HepG2 (cell line): ENCODE measurements at regions not wholly inside any gene's neighbourhood (a gene's known extent, or its start where the extent isn't known, plus 50 kb on each side); places are given as distances from the start of the nearest gene placed in this dataset.

Source experiments
- EZH2 ChIP-seq: conservative IDR thresholded peaks from 2 replicates; pipeline ENCODE4 v1.6.1; 2012; ENCODE audit warnings: mild to moderate bottlenecking, low read depth, low read length, moderate library complexity
- ZNF296 ChIP-seq: sonication (generic); formaldehyde crosslinking; conservative IDR thresholded peaks from 2 replicates; pipeline ENCODE4 v1.5.0; 2020; ENCODE audit warnings: mild to moderate bottlenecking, missing genetic modification reagents
- TF ChIP-seq, protein P1 (sequence below): sonication (generic); formaldehyde crosslinking; IDR thresholded peaks from one replicate; pipeline ENCODE4 v1.5.1; 2020; ENCODE audit warnings: mild to moderate bottlenecking, missing genetic modification reagents; ENCODE audit errors: not compliant biosample characterization

DNA sequence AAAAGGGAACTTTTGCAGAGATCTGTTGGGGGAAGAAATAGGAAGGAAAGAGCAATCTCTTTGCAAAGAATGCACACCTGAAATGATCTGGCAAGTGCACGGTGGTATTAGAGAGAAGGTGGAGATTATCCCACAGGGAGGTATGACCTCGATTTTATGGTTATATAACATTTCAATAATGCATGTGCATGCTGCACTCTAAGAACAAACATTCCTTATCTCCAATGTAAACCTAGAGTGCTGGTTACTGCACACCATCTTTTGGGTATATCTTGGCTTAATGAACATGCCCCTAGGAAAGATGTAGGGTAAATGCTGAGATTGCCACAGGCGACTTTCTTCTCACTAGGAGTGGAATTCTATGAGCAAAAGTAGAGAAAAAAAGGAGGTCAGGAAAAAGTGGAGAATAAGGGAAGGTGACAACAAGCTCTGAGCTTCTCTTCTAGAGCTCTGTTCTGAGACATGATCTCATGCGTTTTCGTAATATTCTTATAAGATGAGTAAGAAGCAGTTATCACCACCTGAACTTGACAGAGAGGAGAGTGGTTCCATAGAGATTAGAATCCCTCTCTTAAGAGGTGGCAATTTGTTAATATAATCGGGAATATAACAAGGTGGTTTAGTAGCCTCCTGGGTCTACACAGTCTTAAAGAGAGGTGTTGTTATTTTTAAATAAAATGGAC, 117.5 kb upstream of the TMC3 start:
- TF ChIP-seq ZNF296 (CRISPR knock-in tag) (no peak), EZH2 (no peak)
- TF ChIP-seq, protein P1, sequence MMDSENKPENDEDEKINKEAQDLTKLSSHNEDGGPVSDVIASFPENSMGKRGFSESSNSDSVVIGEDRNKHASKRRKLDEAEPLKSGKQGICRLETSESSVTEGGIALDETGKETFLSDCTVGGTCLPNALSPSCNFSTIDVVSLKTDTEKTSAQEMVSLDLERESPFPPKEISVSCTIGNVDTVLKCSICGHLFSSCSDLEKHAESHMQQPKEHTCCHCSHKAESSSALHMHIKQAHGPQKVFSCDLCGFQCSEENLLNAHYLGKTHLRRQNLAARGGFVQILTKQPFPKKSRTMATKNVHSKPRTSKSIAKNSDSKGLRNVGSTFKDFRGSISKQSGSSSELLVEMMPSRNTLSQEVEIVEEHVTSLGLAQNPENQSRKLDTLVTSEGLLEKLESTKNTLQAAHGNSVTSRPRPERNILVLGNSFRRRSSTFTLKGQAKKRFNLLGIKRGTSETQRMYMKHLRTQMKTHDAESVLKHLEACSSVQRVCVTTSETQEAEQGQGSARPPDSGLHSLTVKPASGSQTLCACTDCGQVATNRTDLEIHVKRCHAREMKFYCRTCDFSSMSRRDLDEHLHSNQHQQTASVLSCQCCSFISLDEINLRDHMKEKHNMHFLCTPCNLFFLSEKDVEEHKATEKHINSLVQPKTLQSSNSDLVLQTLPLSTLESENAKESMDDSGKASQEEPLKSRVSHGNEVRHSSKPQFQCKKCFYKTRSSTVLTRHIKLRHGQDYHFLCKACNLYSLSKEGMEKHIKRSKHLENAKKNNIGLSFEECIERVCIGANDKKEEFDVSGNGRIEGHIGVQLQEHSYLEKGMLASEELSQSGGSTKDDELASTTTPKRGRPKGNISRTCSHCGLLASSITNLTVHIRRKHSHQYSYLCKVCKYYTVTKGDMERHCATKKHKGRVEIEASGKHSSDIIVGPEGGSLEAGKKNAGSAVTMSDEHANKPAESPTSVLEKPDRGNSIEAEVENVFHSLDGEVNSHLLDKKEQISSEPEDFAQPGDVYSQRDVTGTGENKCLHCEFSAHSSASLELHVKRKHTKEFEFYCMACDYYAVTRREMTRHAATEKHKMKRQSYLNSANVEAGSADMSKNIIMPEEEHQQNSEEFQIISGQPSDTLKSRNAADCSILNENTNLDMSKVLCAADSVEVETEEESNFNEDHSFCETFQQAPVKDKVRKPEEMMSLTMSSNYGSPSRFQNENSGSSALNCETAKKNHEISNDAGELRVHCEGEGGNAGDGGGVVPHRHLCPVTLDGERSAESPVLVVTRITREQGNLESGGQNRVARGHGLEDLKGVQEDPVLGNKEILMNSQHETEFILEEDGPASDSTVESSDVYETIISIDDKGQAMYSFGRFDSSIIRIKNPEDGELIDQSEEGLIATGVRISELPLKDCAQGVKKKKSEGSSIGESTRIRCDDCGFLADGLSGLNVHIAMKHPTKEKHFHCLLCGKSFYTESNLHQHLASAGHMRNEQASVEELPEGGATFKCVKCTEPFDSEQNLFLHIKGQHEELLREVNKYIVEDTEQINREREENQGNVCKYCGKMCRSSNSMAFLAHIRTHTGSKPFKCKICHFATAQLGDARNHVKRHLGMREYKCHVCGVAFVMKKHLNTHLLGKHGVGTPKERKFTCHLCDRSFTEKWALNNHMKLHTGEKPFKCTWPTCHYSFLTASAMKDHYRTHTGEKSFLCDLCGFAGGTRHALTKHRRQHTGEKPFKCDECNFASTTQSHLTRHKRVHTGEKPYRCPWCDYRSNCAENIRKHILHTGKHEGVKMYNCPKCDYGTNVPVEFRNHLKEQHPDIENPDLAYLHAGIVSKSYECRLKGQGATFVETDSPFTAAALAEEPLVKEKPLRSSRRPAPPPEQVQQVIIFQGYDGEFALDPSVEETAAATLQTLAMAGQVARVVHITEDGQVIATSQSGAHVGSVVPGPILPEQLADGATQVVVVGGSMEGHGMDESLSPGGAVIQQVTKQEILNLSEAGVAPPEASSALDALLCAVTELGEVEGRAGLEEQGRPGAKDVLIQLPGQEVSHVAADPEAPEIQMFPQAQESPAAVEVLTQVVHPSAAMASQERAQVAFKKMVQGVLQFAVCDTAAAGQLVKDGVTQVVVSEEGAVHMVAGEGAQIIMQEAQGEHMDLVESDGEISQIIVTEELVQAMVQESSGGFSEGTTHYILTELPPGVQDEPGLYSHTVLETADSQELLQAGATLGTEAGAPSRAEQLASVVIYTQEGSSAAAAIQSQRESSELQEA (CRISPR knock-in tag), result no peak
